K562 (cell line): ENCODE measurements at regions not wholly inside any gene's neighbourhood (a gene's known extent, or its start where the extent isn't known, plus 50 kb on each side); places are given as distances from the start of the nearest gene placed in this dataset.
"Not testable (repeated sequence)": the region's sequence is repeated elsewhere in the genome, so short reads cannot be mapped to it uniquely, and the experiment has no call there.

Source experiments
- ATAC-seq: fragments of 200-7000 bp; cut with Tn5 transposase; 3 replicates; pipeline ENCODE4 v1.9.1; 2020; ENCODE audit warnings: moderate library complexity
- BruUV-seq: library from RNA; stranded (reverse); fragments of 400-500 nt; replicated peaks from 2 replicates; lab custom pipeline; 2021; lab: Mats Ljungman, UMichigan
- CTCF ChIA-PET: fragments of 300-600 bp; formaldehyde crosslinking; extraction: SDS; loops from one replicate; lab custom pipeline; 2021; ENCODE audit warnings: low intra/inter-chr PET ratio; lab: Yijun Ruan, JAX
- POLR2A ChIA-PET: fragments of 300-600, 350-650 bp; sonication (Branson Sonifier 250); formaldehyde crosslinking; extraction: SDS; loops from one replicate; lab custom pipeline; 2021; ENCODE audit warnings: antibody characterized with exemption, inconsistent platforms; lab: Yijun Ruan, JAX
- DNase-seq, 4 experiments: peaks; one replicate each; pipeline versions ENCODE4 v3.0.0 to v3.0.0-alpha.2; 2011 to 2018; ENCODE audit warnings: low spot score in 3 of 4, mixed read lengths in 3 of 4; ENCODE audit errors: extremely low read depth in 1 of 4
- FAIRE-seq: peaks from 2 replicates; lab custom pipeline; 2011; peaks lifted over from hg19 to GRCh38; lab: Jason Lieb, UNC
- H2AFZ ChIP-seq: 2 replicates; pipeline ENCODE4 v1.6.0; 2011; ENCODE audit warnings: low read depth, low read length, control low read depth, inconsistent platforms
- H3K27ac ChIP-seq: fragments of 200-600 bp; 3 replicates; pipeline ENCODE4 v1.8.0; 2011; ENCODE audit warnings: low read depth, mild to moderate bottlenecking, control low read depth, inconsistent platforms, low read length, moderate library complexity, mixed read lengths; ENCODE audit errors: extremely low read depth
- H3K27me3 ChIP-seq, 2 experiments: fragments of 300-600 bp in 1 of 2; 2 replicates in 1 of 2; 3 replicates in 1 of 2; pipeline versions ENCODE4 v1.6.0 to v1.8.0; 2011; ENCODE audit warnings: inconsistent platforms in 2 of 2, low read length in 2 of 2, mild to moderate bottlenecking in 1 of 2, mixed read lengths in 1 of 2, moderate library complexity in 1 of 2; ENCODE audit not compliant: control insufficient read depth in 2 of 2, insufficient read depth in 2 of 2
- H3K36me3 ChIP-seq: fragments of 300-600 bp; 3 replicates; pipeline ENCODE4 v1.8.0; 2011; ENCODE audit warnings: mild to moderate bottlenecking, low read length, inconsistent platforms; ENCODE audit not compliant: control insufficient read depth, insufficient read depth
- H3K4me1 ChIP-seq, 2 experiments: fragments of 200-600 bp in 1 of 2; replicated peaks in 1 of 2; 2 replicates in 1 of 2; 3 replicates in 1 of 2; pipeline versions ENCODE4 v1.5.1 to v1.8.0; 2011; ENCODE audit warnings: inconsistent platforms in 2 of 2, low read length in 2 of 2, mild to moderate bottlenecking in 1 of 2, mixed read lengths in 1 of 2, moderate library complexity in 1 of 2; ENCODE audit not compliant: control insufficient read depth in 2 of 2, insufficient read depth in 2 of 2
- H3K4me2 ChIP-seq: 2 replicates; pipeline ENCODE4 v1.6.1; 2011; ENCODE audit warnings: low read length, control low read depth, inconsistent platforms, mixed read lengths; ENCODE audit not compliant: insufficient read depth
- H3K4me3 ChIP-seq: fragments of 200-600 bp; sonication (generic), shearing (Covaris generic); 2 replicates; pipeline ENCODE4 v1.5.1; 2016; ENCODE audit warnings: control low read depth, inconsistent platforms
- H3K79me2 ChIP-seq: fragments of 200-600 bp; 3 replicates; pipeline ENCODE4 v1.8.0; 2011; ENCODE audit warnings: low read length, inconsistent platforms; ENCODE audit not compliant: control insufficient read depth, insufficient read depth
- H3K9ac ChIP-seq, 2 experiments: 2 replicates each; pipeline versions ENCODE4 v1.6.0 to v1.6.1; 2011; ENCODE audit warnings: low read depth in 2 of 2, low read length in 2 of 2, control low read depth in 1 of 2, inconsistent platforms in 1 of 2, mild to moderate bottlenecking in 1 of 2, mixed read lengths in 1 of 2; ENCODE audit not compliant: insufficient read depth in 1 of 2
- H3K9me1 ChIP-seq: one replicate; pipeline ENCODE4 v1.6.0; 2011; ENCODE audit warnings: inconsistent platforms, mild to moderate bottlenecking, low read length, moderate library complexity; ENCODE audit not compliant: control insufficient read depth, insufficient read depth
- H3K9me3 ChIP-seq: replicated peaks from 2 replicates; pipeline ENCODE4 v1.5.1; 2011; ENCODE audit warnings: low read depth, low read length, inconsistent platforms; ENCODE audit not compliant: control insufficient read depth, insufficient read depth
- H4K20me1 ChIP-seq: replicated peaks from 2 replicates; pipeline ENCODE4 v1.6.1; 2011; ENCODE audit warnings: low read length, inconsistent platforms, mixed read lengths; ENCODE audit not compliant: control insufficient read depth, insufficient read depth
- ZNF282 ChIP-seq: sonication (generic); formaldehyde crosslinking; IDR thresholded peaks from 2 replicates; pipeline ENCODE4 v1.8.1; 2023; ENCODE audit warnings: missing genetic modification reagents
- WGBS: fragments of 100-300 bp; shearing (Covaris generic); methylation state at CpG from one replicate; pipeline ENCODE4 v1.1.6; 2016; ENCODE audit warnings: low coverage, mixed read lengths; ENCODE audit not compliant: insufficient coverage; ENCODE audit errors: missing lambda C conversion rate; 5-methylcytosine and 5-hydroxymethylcytosine counted together
- in situ Hi-C: fragments of 300-500 bp; cut with MboI; formaldehyde crosslinking; loops from 4 replicates; pipeline ENCODE4 v1.15.0; 2018; ENCODE audit warnings: inconsistent platforms, mixed read lengths
- intact Hi-C: fragments of 100-400 bp; cut with micrococcal nuclease; formaldehyde crosslinking; loops from 2 replicates; pipeline ENCODE4 v1.14.2; 2022

- DNase-seq: no peak
- no peak overlapping the region for H3K4me2 ChIP-seq
- no peaks in the 10 kb centered on the region for H3K79me2 ChIP-seq
- in situ Hi-C loops (no loop called here), intact Hi-C loops (no loop called here)
- H4K20me1 ChIP-seq: no peaks in the 10 kb centered on the region
- no peak for FAIRE-seq
- no peaks in the 10 kb centered on the region for H3K9me3 ChIP-seq
- H3K4me3 ChIP-seq: no peak overlapping the region
- H3K9me1 ChIP-seq: no peaks in the 10 kb centered on the region
- BruUV-seq: no TSS peak
- ChIA-PET POLR2A (no interaction called here), CTCF (no interaction called here)
- no peak for TF ChIP-seq ZNF282
- H3K27ac ChIP-seq: no peak overlapping the region
- no peak overlapping the region for H2AFZ ChIP-seq
- no peaks in the 10 kb centered on the region for H3K4me1 ChIP-seq
- no peaks in the 10 kb centered on the region for H3K27me3 ChIP-seq
- no peaks in the 10 kb centered on the region for H3K36me3 ChIP-seq
- WGBS: 0% methylated on average over 3 of the region's 3 CpGs
- H3K9ac ChIP-seq: no peak overlapping the region
- ATAC-seq: no peak
Observed at GRCh38 chr1:80293818-80294217, 1287.3 kb upstream of the ADGRL4 start.

DNA sequence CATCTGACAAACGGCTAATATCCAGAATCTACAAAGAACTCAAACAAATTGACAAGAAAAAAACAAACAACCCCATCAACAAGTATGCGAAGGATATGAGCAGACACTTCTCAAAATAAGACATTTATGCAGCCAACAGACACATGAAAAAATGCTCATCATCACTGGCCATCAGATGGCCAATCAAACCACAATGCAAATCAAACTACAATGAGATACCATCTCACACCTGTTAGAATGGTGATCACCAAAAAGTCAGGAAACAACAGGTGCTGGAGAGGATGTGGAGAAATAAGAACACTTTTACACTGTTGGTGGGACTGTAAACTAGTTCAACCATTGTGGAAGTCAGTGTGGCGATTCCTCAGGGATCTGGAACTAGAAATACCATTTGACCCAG, 1282.2 kb upstream of the ADGRL4 start:
- CTCF ChIA-PET, H3K27ac ChIP-seq, H3K4me1 ChIP-seq, H3K27me3 ChIP-seq, H3K9me3 ChIP-seq, DNase-seq, H3K4me2 ChIP-seq, POLR2A ChIA-PET, intact Hi-C loops, BruUV-seq, ATAC-seq, H4K20me1 ChIP-seq, H3K9me1 ChIP-seq, H3K9ac ChIP-seq, H2AFZ ChIP-seq, H3K4me3 ChIP-seq, H3K36me3 ChIP-seq, H3K79me2 ChIP-seq, FAIRE-seq, in situ Hi-C loops: not testable (repeated sequence)
- WGBS: 0% methylated on average over 2 of the region's 3 CpGs
